ENCODE measurements at regions not wholly inside any gene's neighbourhood (a gene's known extent, or its start where the extent isn't known, plus 50 kb on each side); places are given as distances from the start of the nearest gene placed in this dataset.

DNA sequence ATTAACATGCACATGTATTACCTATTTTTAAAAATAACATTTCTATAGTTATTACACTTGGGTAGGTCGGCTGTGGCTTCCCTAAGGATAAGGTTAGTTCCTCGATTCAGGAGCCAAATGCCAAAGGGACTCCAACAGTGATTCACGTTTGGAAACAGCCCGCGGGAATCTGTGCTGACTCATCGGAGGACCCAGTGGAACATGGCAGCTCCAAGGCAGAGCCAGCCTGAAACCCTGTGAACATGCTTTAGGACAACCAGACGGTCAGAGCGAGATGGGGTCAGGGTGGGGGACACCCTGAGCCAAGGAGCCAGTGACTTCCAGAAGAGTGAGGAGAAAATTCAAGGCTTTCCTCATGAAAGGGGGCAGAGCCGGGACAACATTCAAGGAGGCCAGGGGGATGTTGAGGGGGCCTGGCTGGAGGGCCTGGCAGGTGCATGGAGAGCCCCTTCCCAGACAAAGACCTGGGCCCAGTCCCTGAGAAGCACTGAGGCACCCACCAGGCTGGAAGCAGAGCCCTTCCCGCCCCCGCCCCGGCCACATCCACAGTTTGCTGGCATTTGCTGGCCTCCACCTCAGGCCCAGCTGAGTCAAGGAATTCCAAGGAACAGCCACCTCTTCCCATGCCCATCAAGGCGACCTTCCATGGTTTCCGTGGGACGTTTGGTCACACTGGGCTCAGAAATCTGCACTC lies 133.2 kb downstream of the SNX5 start:
- H3K9ac ChIP-seq (ENCODE audit: low read length) = no peak overlapping the region
- no peaks in the 10 kb centered on the region for H3K9me2 ChIP-seq (ENCODE audit: insufficient read depth, low read length)
- H2AFZ ChIP-seq (ENCODE audit: low read depth, low read length) = no peak overlapping the region
- H3K4me3 ChIP-seq (ENCODE audit: low read length) = no peak overlapping the region
- no peaks in the 10 kb centered on the region for H3K79me2 ChIP-seq (replicated peaks; ENCODE audit: insufficient read depth, low read length)
- H3F3A ChIP-seq (ENCODE audit: insufficient read depth, low read length, poor library complexity, severe bottlenecking) = no peaks in the 10 kb centered on the region
- H3K4me2 ChIP-seq (ENCODE audit: low read length) = no peak overlapping the region
- H3K9me3 ChIP-seq (ENCODE audit: low read length) = no peaks in the 10 kb centered on the region
- H3K36me3 ChIP-seq (ENCODE audit: insufficient read depth, low read length) = no peaks in the 10 kb centered on the region
- no peaks in the 10 kb centered on the region for H4K20me1 ChIP-seq (ENCODE audit: insufficient read depth)
- TF ChIP-seq TAF1 (IDR thresholded peaks at IDR 0.05; ENCODE audit: low read depth) = no peak
- TF ChIP-seq EP300 (conservative IDR thresholded peaks at IDR 0.05; ENCODE audit: poor library complexity, severe bottlenecking) = no peak
- TF ChIP-seq SMC3 (conservative IDR thresholded peaks at IDR 0.05; ENCODE audit: poor library complexity) = no peak
- H3K27ac ChIP-seq (ENCODE audit: low read length) = no peak overlapping the region
- H3K27me3 ChIP-seq (ENCODE audit: insufficient read depth, low read depth, low read length) = no peaks in the 10 kb centered on the region

GRCh38 chr20:17834804-17835203 lies 133.8 kb downstream of the SNX5 start:
- Histone ChIP-seq H3K9me2 (ENCODE audit: insufficient read depth, low read length) (no peaks in the 10 kb centered on the region), H3K4me3 (ENCODE audit: low read length) (no peak overlapping the region), H4K20me1 (ENCODE audit: insufficient read depth) (no peaks in the 10 kb centered on the region), H3K4me2 (ENCODE audit: low read length) (no peak overlapping the region), H3K9me3 (ENCODE audit: low read length) (no peaks in the 10 kb centered on the region), H3K79me2 (replicated peaks; ENCODE audit: insufficient read depth, low read length) (no peaks in the 10 kb centered on the region), H3F3A (ENCODE audit: insufficient read depth, low read length, poor library complexity, severe bottlenecking) (no peaks in the 10 kb centered on the region), H2AFZ (ENCODE audit: low read depth, low read length) (no peak overlapping the region), H3K36me3 (ENCODE audit: insufficient read depth, low read length) (no peaks in the 10 kb centered on the region), H3K27ac (ENCODE audit: low read length) (no peak overlapping the region), H3K27me3 (ENCODE audit: insufficient read depth, low read depth, low read length) (no peaks in the 10 kb centered on the region), H3K9ac (ENCODE audit: low read length) (no peak overlapping the region)
- TF ChIP-seq EP300 (conservative IDR thresholded peaks at IDR 0.05; ENCODE audit: poor library complexity, severe bottlenecking) (no peak), SMC3 (conservative IDR thresholded peaks at IDR 0.05; ENCODE audit: poor library complexity) (no peak), TAF1 (IDR thresholded peaks at IDR 0.05; ENCODE audit: low read depth) (no peak), REST (IDR thresholded peaks at IDR 0.05; ENCODE audit: borderline replicate concordance) (no peak), RAD21 (conservative IDR thresholded peaks at IDR 0.05) (no peak), EZH2 (IDR thresholded peaks at IDR 0.05; ENCODE audit: borderline replicate concordance, insufficient read depth, low read length, poor library complexity, severe bottlenecking) (no peak), MXI1 (conservative IDR thresholded peaks at IDR 0.05; ENCODE audit: poor library complexity, severe bottlenecking) (no peak), POLR2AphosphoS5 (IDR thresholded peaks at IDR 0.05) (no peak)
- TF ChIP-seq, protein P1, sequence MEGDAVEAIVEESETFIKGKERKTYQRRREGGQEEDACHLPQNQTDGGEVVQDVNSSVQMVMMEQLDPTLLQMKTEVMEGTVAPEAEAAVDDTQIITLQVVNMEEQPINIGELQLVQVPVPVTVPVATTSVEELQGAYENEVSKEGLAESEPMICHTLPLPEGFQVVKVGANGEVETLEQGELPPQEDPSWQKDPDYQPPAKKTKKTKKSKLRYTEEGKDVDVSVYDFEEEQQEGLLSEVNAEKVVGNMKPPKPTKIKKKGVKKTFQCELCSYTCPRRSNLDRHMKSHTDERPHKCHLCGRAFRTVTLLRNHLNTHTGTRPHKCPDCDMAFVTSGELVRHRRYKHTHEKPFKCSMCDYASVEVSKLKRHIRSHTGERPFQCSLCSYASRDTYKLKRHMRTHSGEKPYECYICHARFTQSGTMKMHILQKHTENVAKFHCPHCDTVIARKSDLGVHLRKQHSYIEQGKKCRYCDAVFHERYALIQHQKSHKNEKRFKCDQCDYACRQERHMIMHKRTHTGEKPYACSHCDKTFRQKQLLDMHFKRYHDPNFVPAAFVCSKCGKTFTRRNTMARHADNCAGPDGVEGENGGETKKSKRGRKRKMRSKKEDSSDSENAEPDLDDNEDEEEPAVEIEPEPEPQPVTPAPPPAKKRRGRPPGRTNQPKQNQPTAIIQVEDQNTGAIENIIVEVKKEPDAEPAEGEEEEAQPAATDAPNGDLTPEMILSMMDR (IDR thresholded peaks at IDR 0.05; ENCODE audit: poor library complexity, severe bottlenecking) = no peak

All from neural cell (in vitro differentiated cells).